DND-41 (cell line): ENCODE measurements at regions not wholly inside any gene's neighbourhood (a gene's known extent, or its start where the extent isn't known, plus 50 kb on each side); places are given as distances from the start of the nearest gene placed in this dataset.
"Not testable (repeated sequence)": the region's sequence is repeated elsewhere in the genome, so short reads cannot be mapped to it uniquely, and the experiment has no call there.

ENCODE experiments used
- CTCF ChIP-seq: IDR thresholded peaks from 2 replicates; pipeline ENCODE4 v1.5.1; 2012; ENCODE audit warnings: borderline replicate concordance, low read length, moderate library complexity, mild to moderate bottlenecking; ENCODE audit not compliant: poor library complexity, severe bottlenecking; ENCODE audit errors: extremely low read depth
- EZH2 ChIP-seq: IDR thresholded peaks from 3 replicates; pipeline ENCODE4 v1.6.1; 2012; ENCODE audit warnings: borderline replicate concordance, low read depth, mild to moderate bottlenecking, moderate library complexity, low read length, inconsistent platforms; ENCODE audit not compliant: severe bottlenecking

DNA sequence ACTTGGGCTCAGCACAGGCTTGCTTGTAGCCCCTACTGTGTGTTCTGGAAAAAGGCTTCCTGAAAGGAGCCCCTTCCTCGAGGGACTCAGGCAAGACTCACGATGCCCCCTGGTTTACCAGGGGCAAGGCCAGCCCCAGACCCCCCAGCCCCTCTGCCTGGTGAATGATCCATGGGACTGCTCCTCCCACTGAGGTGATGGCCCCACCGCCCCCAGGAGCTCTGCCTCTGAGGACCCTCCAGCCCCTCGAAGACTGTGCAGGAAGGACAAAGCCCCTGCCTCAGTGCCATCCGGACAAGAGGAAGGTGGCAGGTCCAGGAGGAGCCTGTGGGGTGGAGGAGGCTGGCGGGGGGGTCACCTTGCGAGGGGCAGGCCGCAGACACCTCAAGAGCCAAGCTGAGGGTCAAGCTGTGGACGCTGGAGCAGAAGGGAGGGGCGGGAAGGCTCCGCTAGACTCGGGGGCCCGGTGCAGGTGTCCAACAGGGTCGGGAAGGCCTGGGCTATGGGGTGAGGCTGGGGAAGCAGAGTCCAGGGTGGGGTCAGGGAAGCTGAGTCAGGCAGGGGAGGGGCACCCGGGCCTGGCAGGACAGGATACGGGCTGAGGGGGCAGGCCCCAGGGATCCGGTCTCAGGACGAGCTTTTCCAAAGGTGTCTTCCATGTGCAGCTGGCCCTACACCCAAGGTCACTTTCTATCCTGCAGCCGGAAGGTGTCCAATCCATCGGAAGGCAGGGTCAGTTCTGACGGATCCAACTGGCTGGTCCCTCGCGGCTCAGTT, 64.9 kb upstream of the LRPAP1 start:
- not testable (repeated sequence) for TF ChIP-seq CTCF, EZH2
